Esophagus mucosa (tissue), 1 donor: ENCODE measurements at regions not wholly inside any gene's neighbourhood (a gene's known extent, or its start where the extent isn't known, plus 50 kb on each side); places are given as distances from the start of the nearest gene placed in this dataset.
"Not testable (repeated sequence)": the region's sequence is repeated elsewhere in the genome, so short reads cannot be mapped to it uniquely, and the experiment has no call there.

ENCODE experiments used
- ATAC-seq: fragments of 200-7000 bp; cut with Tn5 transposase; one replicate; pipeline ENCODE4 v1.9.1; 2020
- donor health status: DM: yes; HTN: yes; CAD: no.

- no peak for ATAC-seq
Observed at GRCh38 chr4:12146339-12146738, 717.6 kb upstream of the HS3ST1 start.

- no peak for ATAC-seq
Observed at GRCh38 chr4:12145768-12146167, 717.1 kb upstream of the HS3ST1 start.

GRCh38 chr4:12145106-12145505, 716.4 kb upstream of the HS3ST1 start:
- no peak for ATAC-seq

- no peak for ATAC-seq
Observed at GRCh38 chr4:12144051-12144450, 715.4 kb upstream of the HS3ST1 start.

- ATAC-seq: no peak
Observed at GRCh38 chr4:12140864-12141263, 712.2 kb upstream of the HS3ST1 start.

GRCh38 chr4:12139296-12139695, 710.6 kb upstream of the HS3ST1 start:
- ATAC-seq: no peak

- ATAC-seq: no peak
Observed at GRCh38 chr4:12138488-12138887, 709.8 kb upstream of the HS3ST1 start.

- ATAC-seq: no peak
Observed at GRCh38 chr4:12137575-12137974, 708.9 kb upstream of the HS3ST1 start.

- no peak for ATAC-seq
Observed at GRCh38 chr4:12126474-12126873, 697.8 kb upstream of the HS3ST1 start.

- ATAC-seq: no peak
Observed at GRCh38 chr4:12124138-12124537, 695.4 kb upstream of the HS3ST1 start.

GRCh38 chr4:12123707-12124106, 695.0 kb upstream of the HS3ST1 start:
- no peak for ATAC-seq

GRCh38 chr4:12122316-12122715, 693.6 kb upstream of the HS3ST1 start:
- ATAC-seq: no peak

- no peak for ATAC-seq
Observed at GRCh38 chr4:12120968-12121367, 692.3 kb upstream of the HS3ST1 start.

- ATAC-seq: peak; percentile 36
Observed at GRCh38 chr4:12118651-12119213, 690.0 kb upstream of the HS3ST1 start.

- peak; percentile 33 for ATAC-seq
Observed at GRCh38 chr4:12116009-12116552, 687.4 kb upstream of the HS3ST1 start.

GRCh38 chr4:12110627-12111026, 681.9 kb upstream of the HS3ST1 start:
- no peak for ATAC-seq

GRCh38 chr4:12109056-12109455, 680.4 kb upstream of the HS3ST1 start:
- ATAC-seq: not testable (repeated sequence)

GRCh38 chr4:12105519-12105918, 676.8 kb upstream of the HS3ST1 start:
- no peak for ATAC-seq

GRCh38 chr4:12089920-12090319, 661.2 kb upstream of the HS3ST1 start:
- ATAC-seq: not testable (repeated sequence)

GRCh38 chr4:12084690-12085089, 656.0 kb upstream of the HS3ST1 start:
- ATAC-seq: no peak

GRCh38 chr4:12071316-12071715, 642.6 kb upstream of the HS3ST1 start:
- ATAC-seq: no peak

GRCh38 chr4:12053966-12054365, 625.3 kb upstream of the HS3ST1 start:
- no peak for ATAC-seq

- no peak for ATAC-seq
Observed at GRCh38 chr4:12053556-12053955, 624.9 kb upstream of the HS3ST1 start.

- ATAC-seq: no peak
Observed at GRCh38 chr4:12050357-12050756, 621.7 kb upstream of the HS3ST1 start.

GRCh38 chr4:12042818-12043217, 614.1 kb upstream of the HS3ST1 start:
- no peak for ATAC-seq
